H1 (cell line): ENCODE measurements at regions not wholly inside any gene's neighbourhood (a gene's known extent, or its start where the extent isn't known, plus 50 kb on each side); places are given as distances from the start of the nearest gene placed in this dataset.

Experiments used
- CTCF ChIA-PET: fragments of 300-600 bp; sonication (Branson Sonifier 250); formaldehyde crosslinking; loops from one replicate; lab custom pipeline; 2021; ENCODE audit not compliant: partially characterized antibody; lab: Charles Lee
- POLR2A ChIA-PET: fragments of 300-600 bp; sonication (Branson Sonifier 250); formaldehyde crosslinking; loops from one replicate; lab custom pipeline; 2021; ENCODE audit warnings: inconsistent platforms; ENCODE audit not compliant: partially characterized antibody; lab: Charles Lee
- DNase-seq, 2 experiments: peaks; one replicate each; pipeline versions ENCODE4 v3.0.0 to v3.0.0-alpha.2; 2010 to 2022; ENCODE audit warnings: low spot score in 2 of 2, low read depth in 1 of 2, mixed read lengths in 1 of 2
- FAIRE-seq: peaks from 2 replicates; lab custom pipeline; 2011; peaks lifted over from hg19 to GRCh38; lab: Jason Lieb, UNC
- H2AFZ ChIP-seq: 2 replicates; pipeline ENCODE4 v1.8.1; 2012; ENCODE audit warnings: low read length, inconsistent platforms
- H2AK5ac ChIP-seq: 2 replicates; pipeline ENCODE4 v1.6.1; 2013; ENCODE audit warnings: low read depth, low read length
- H2BK120ac ChIP-seq: replicated peaks from 2 replicates; pipeline ENCODE3; 2013; ENCODE audit warnings: low read depth, low read length, inconsistent platforms
- H2BK12ac ChIP-seq: 2 replicates; pipeline ENCODE4 v1.6.1; 2013; ENCODE audit warnings: low read depth, low read length
- H2BK15ac ChIP-seq: 2 replicates; pipeline ENCODE4 v1.6.1; 2013; ENCODE audit warnings: low read length
- H2BK20ac ChIP-seq: 2 replicates; pipeline ENCODE4 v1.6.1; 2013; ENCODE audit warnings: low read length
- H2BK5ac ChIP-seq: 2 replicates; pipeline ENCODE4 v1.6.1; 2013; ENCODE audit warnings: low read depth, low read length
- H3K14ac ChIP-seq: 2 replicates; pipeline ENCODE4 v1.6.1; 2013; ENCODE audit warnings: inconsistent platforms; ENCODE audit not compliant: insufficient read length
- H3K18ac ChIP-seq: 2 replicates; pipeline ENCODE4 v1.6.1; 2013; ENCODE audit warnings: low read length; ENCODE audit errors: extremely low read depth
- H3K23ac ChIP-seq: 2 replicates; pipeline ENCODE4 v1.6.1; 2013; ENCODE audit warnings: inconsistent platforms; ENCODE audit not compliant: insufficient read length
- H3K23me2 ChIP-seq: 2 replicates; pipeline ENCODE4 v1.6.1; 2013; ENCODE audit warnings: low read depth, low read length
- H3K27ac ChIP-seq: 2 replicates; pipeline ENCODE4 v1.6.1; 2011; ENCODE audit warnings: low read depth, low read length, inconsistent platforms
- H3K27me3 ChIP-seq, 4 experiments: replicated peaks in 1 of 4; 1 replicate in 1 of 4; 2 replicates in 3 of 4; pipeline versions ENCODE4 v1.6.1 to v1.8.1; 2011 to 2013; ENCODE audit warnings: low read length in 3 of 4, mild to moderate bottlenecking in 3 of 4, inconsistent platforms in 2 of 4, mixed read lengths in 2 of 4, moderate library complexity in 1 of 4; ENCODE audit not compliant: control insufficient read depth in 3 of 4, insufficient read depth in 3 of 4; ENCODE audit errors: extremely low read depth in 1 of 4
- H3K36me3 ChIP-seq, 4 experiments: 2 replicates each; pipeline versions ENCODE4 v1.6.1 to v1.8.1; 2011 to 2013; ENCODE audit warnings: mild to moderate bottlenecking in 4 of 4, low read length in 3 of 4, moderate library complexity in 2 of 4, control low read depth in 1 of 4, inconsistent platforms in 1 of 4; ENCODE audit not compliant: insufficient read depth in 4 of 4, control insufficient read depth in 2 of 4
- H3K4ac ChIP-seq: replicated peaks from 2 replicates; pipeline ENCODE3; 2013; ENCODE audit warnings: low read length, low read depth, mixed read lengths, inconsistent platforms; ENCODE audit not compliant: insufficient read length
- H3K4me1 ChIP-seq, 4 experiments: replicated peaks in 1 of 4; 1 replicate in 1 of 4; 2 replicates in 3 of 4; pipeline versions ENCODE4 v1.6.1 to v1.8.1; 2011 to 2013; ENCODE audit warnings: low read length in 3 of 4, inconsistent platforms in 2 of 4, mixed read lengths in 1 of 4; ENCODE audit not compliant: insufficient read depth in 4 of 4, control insufficient read depth in 3 of 4
- H3K4me2 ChIP-seq, 2 experiments: 2 replicates each; pipeline versions ENCODE4 v1.6.1 to v1.8.1; 2011 to 2013; ENCODE audit warnings: low read depth in 2 of 2, low read length in 2 of 2, control low read depth in 1 of 2, inconsistent platforms in 1 of 2, mild to moderate bottlenecking in 1 of 2; ENCODE audit not compliant: insufficient read depth in 1 of 2
- H3K4me3 ChIP-seq, 4 experiments: fragments of 200-600, 300-600 bp in 1 of 4; sonication (generic), shearing (Covaris generic), sonication (Bioruptor Twin) in 1 of 4; 2 replicates each; pipeline versions ENCODE4 v1.5.1 to v1.8.1; 2011 to 2016; ENCODE audit warnings: low read length in 4 of 4, low read depth in 3 of 4, control low read depth in 2 of 4, inconsistent platforms in 2 of 4, mild to moderate bottlenecking in 2 of 4, mixed read lengths in 1 of 4, moderate library complexity in 1 of 4; ENCODE audit not compliant: insufficient read depth in 2 of 4; ENCODE audit errors: extremely low read depth in 1 of 4
- H3K56ac ChIP-seq: replicated peaks from 2 replicates; pipeline ENCODE3; 2013; ENCODE audit warnings: low read depth, mild to moderate bottlenecking, mixed read lengths, low read length, inconsistent platforms; ENCODE audit not compliant: insufficient read length
- H3K79me1 ChIP-seq: 2 replicates; pipeline ENCODE4 v1.6.1; 2013; ENCODE audit warnings: low read depth, low read length, control low read depth
- H3K79me2 ChIP-seq, 2 experiments: 2 replicates each; pipeline versions ENCODE4 v1.6.1 to v1.8.1; 2012 to 2013; ENCODE audit warnings: low read length in 2 of 2, mild to moderate bottlenecking in 2 of 2, inconsistent platforms in 1 of 2; ENCODE audit not compliant: insufficient read depth in 2 of 2, control insufficient read depth in 1 of 2
- H3K9ac ChIP-seq, 4 experiments: replicated peaks in 1 of 4; 1 replicate in 1 of 4; 2 replicates in 3 of 4; pipeline versions ENCODE4 v1.6.1 to v1.8.1; 2011 to 2013; ENCODE audit warnings: low read depth in 3 of 4, low read length in 3 of 4, control low read depth in 2 of 4, mild to moderate bottlenecking in 2 of 4, moderate library complexity in 2 of 4, inconsistent platforms in 1 of 4; ENCODE audit errors: extremely low read depth in 1 of 4
- H3K9me3 ChIP-seq, 2 experiments: 2 replicates each; pipeline versions ENCODE4 v1.6.1 to v1.8.1; 2012 to 2013; ENCODE audit warnings: mild to moderate bottlenecking in 2 of 2, moderate library complexity in 2 of 2, control low read depth in 1 of 2, inconsistent platforms in 1 of 2, low read depth in 1 of 2, low read length in 1 of 2, mixed read lengths in 1 of 2; ENCODE audit not compliant: insufficient read depth in 2 of 2
- H4K20me1 ChIP-seq, 2 experiments: replicated peaks in 1 of 2; 2 replicates each; pipeline versions ENCODE3 to v1.8.1; 2011 to 2013; ENCODE audit warnings: inconsistent platforms in 2 of 2, low read length in 2 of 2, mild to moderate bottlenecking in 1 of 2; ENCODE audit not compliant: insufficient read depth in 2 of 2, control insufficient read depth in 1 of 2
- H4K5ac ChIP-seq: 2 replicates; pipeline ENCODE4 v1.6.1; 2013; ENCODE audit warnings: low read length, low read depth, mixed read lengths, inconsistent platforms; ENCODE audit not compliant: insufficient read length
- H4K8ac ChIP-seq: 2 replicates; pipeline ENCODE4 v1.8.0; 2013; ENCODE audit warnings: mild to moderate bottlenecking, moderate library complexity, low read length, inconsistent platforms; ENCODE audit not compliant: insufficient read depth; ENCODE audit errors: extremely low read depth
- H4K91ac ChIP-seq: replicated peaks from 2 replicates; pipeline ENCODE3; 2013; ENCODE audit warnings: low read length, mixed read lengths, inconsistent platforms; ENCODE audit not compliant: insufficient read length
- ASH2L ChIP-seq: fragments of 200-600, 300-600 bp; sonication (generic); IDR thresholded peaks from one replicate; pipeline ENCODE4 v1.7.1; 2017; ENCODE audit warnings: low read length
- EZH2 ChIP-seq: fragments of 200-600 bp; sonication (generic); IDR thresholded peaks from 2 replicates; pipeline ENCODE4 v1.7.1; 2012; ENCODE audit warnings: low read depth, mild to moderate bottlenecking, moderate library complexity, low read length, inconsistent platforms; ENCODE audit not compliant: severe bottlenecking
- GABPA ChIP-seq: IDR thresholded peaks from 2 replicates; pipeline ENCODE4 v1.6.1; 2011; ENCODE audit warnings: mild to moderate bottlenecking, low read length, moderate library complexity, borderline replicate concordance; ENCODE audit not compliant: insufficient read depth
- PHF8 ChIP-seq: fragments of 200-600 bp; sonication (generic); conservative IDR thresholded peaks from 2 replicates; pipeline ENCODE4 v1.7.1; 2012; ENCODE audit warnings: low read depth, mild to moderate bottlenecking, inconsistent platforms, low read length, moderate library complexity
- RNF2 ChIP-seq: fragments of 200-900, 300-1000 bp; sonication (generic); IDR thresholded peaks from 2 replicates; pipeline ENCODE4 v1.7.1; 2016; ENCODE audit warnings: borderline replicate concordance, low read depth, mild to moderate bottlenecking, antibody characterized with exemption, low read length; ENCODE audit not compliant: poor library complexity, severe bottlenecking; ENCODE audit errors: missing control alignments
- WGBS, 2 experiments: shearing (Covaris generic) in 1 of 2; methylation state at CpG; one replicate each; pipeline versions ENCODE4 v1.1.6 to v1.1.7; 2013 to 2015; ENCODE audit warnings: low lambda C conversion rate in 2 of 2, mixed read lengths in 2 of 2, inconsistent platforms in 1 of 2, low coverage in 1 of 2, missing lambda C conversion rate in 1 of 2; ENCODE audit not compliant: insufficient replicate concordance in 2 of 2, insufficient coverage in 1 of 2, insufficient read length in 1 of 2; ENCODE audit errors: extremely low coverage in 1 of 2, missing lambda C conversion rate in 1 of 2; 5-methylcytosine and 5-hydroxymethylcytosine counted together

DNA sequence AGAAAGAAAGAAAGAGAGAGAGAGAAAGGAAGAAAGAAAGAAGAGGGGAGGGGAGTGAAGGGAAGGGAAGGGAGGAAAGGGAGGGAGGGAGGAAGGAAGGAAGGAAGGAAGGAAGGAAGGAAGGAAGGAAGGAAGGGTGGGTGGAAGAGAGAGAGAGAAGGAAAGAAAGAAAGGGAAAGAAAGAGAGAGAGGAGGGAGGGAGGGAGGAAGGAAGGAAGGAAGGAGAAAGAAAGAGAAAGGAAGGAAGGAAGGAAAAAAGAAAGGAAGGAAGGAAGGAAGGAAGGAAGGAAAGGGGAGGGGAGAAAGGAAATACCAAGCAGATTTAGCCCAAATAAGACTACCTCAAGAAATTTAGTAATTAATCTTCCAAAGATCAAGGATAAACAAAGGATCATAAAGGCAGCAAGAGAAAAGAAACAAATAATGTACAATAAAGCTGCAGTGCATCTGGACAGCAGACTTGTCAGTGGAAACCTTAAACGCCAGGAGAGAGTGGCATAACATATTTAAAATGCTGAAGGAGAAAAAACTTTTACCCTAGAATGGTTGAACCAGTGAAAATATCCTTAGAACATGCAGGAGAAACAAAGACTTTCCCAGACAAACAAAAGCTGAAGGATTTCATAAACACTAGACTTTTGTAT is 427.6 kb downstream of the TBL1XR1 start:
- POLR2A ChIA-PET = no interaction called here
- TF ChIP-seq PHF8 = no peak
- no peak for TF ChIP-seq GABPA
- no peak for TF ChIP-seq RNF2
- TF ChIP-seq ASH2L = no peak
- no peak for TF ChIP-seq EZH2

More for the DNA sequence above, 427.6 kb downstream of the TBL1XR1 start:
- Histone ChIP-seq H3K36me3 (no peaks in the 10 kb centered on the region), H4K5ac (no peak overlapping the region), H2BK12ac (no peak overlapping the region), H3K4me3 (no peak overlapping the region), H4K91ac (no peak overlapping the region), H3K9me3 (peaks cover 3 to 9% of the 10 kb centered on the region in 2 experiments; a peak in 3 of 4 replicates), H3K79me1 (no peaks in the 10 kb centered on the region), H2AFZ (no peak overlapping the region), H3K27ac (no peak overlapping the region), H2AK5ac (no peak overlapping the region), H2BK15ac (no peak overlapping the region), H3K27me3 (no peaks in the 10 kb centered on the region), H4K20me1 (no peaks in the 10 kb centered on the region), H3K4ac (no peak overlapping the region), H3K23ac (no peak overlapping the region), H3K79me2 (no peaks in the 10 kb centered on the region), H3K4me2 (no peak overlapping the region), H3K56ac (no peak overlapping the region), H3K23me2 (no peaks in the 10 kb centered on the region), H3K14ac (no peak overlapping the region), H4K8ac (no peak overlapping the region), H3K9ac (no peak overlapping the region), H2BK20ac (no peak overlapping the region), H2BK5ac (no peak overlapping the region), H3K18ac (no peak overlapping the region), H2BK120ac (no peak overlapping the region), H3K4me1 (no peaks in the 10 kb centered on the region)
- FAIRE-seq = no peak
- CTCF ChIA-PET = no interaction called here
- WGBS, 2 experiments = 88% methylated on average over 1 of the region's 1 CpG; no CpG with 5 or more reads in 1 of the 2 experiments
- DNase-seq = no peak
